Activated CD8-positive, alpha-beta memory T cell treated with anti-CD3 and anti-CD28 coated beads, Interleukin-2, amount 50 U/mL, for 24 hours (primary cell): ENCODE measurements at regions not wholly inside any gene's neighbourhood (a gene's known extent, or its start where the extent isn't known, plus 50 kb on each side); places are given as distances from the start of the nearest gene placed in this dataset.

Experiments used
- DNase-seq: peaks from one replicate; pipeline ENCODE4 v3.0.0-alpha.2; 2020; ENCODE audit errors: extremely low read depth

- DNase-seq: no peak
Observed at GRCh38 chr10:20948686-20949327, 51.7 kb upstream of the NEBL start.
